ENCODE measurements at regions not wholly inside any gene's neighbourhood (a gene's known extent, or its start where the extent isn't known, plus 50 kb on each side); places are given as distances from the start of the nearest gene placed in this dataset.

DNA sequence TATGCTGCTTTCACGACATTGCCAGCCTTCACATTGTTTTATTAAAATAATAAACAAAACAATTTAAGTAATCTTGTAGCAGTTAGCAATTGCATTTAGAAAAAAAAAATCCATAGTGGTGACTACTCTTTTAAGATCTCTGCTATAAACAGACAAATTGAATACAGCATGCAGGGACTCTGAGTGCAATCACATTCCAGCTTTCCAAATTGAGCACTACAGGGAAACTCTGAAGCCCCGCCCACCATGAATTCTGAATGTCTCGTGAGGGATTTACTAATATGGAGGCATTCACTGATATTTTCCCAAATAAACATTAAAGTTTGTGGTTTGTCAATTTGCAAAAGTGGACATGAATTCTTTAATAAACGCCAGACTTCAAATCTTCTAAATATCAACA, 698.8 kb downstream of the LIG4 start:
- DNase-seq (ENCODE audit: low read depth in 4 of 4, low spot score in 1 of 4): no peak

DNA sequence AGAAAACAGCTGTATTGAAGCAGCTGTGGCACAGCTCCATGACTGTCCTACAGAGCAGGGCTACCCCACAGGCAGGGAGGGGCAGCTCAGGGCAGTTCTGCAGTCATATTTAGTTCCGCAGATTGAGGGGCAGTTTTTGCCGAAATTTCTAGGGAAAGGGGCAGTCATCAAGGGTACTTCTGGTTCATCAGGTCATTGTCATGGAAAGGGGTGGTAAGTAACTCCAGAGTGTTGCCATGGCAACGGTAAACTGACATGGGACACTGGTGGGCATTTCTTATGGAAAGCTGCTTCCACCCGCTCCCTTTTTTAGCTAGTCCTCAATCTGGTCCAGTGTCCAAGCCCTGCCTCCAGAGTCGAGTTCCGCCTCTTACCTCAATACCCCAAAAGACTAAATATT, 702.8 kb downstream of the LIG4 start:
- no peak for DNase-seq (ENCODE audit: low read depth in 4 of 4, low spot score in 1 of 4)

GRCh38 chr13:107497661-107498060, 717.7 kb downstream of the LIG4 start:
- no peak for DNase-seq (ENCODE audit: low read depth in 4 of 4, low spot score in 1 of 4)

GRCh38 chr13:107493266-107493665, 722.1 kb downstream of the LIG4 start:
- DNase-seq (ENCODE audit: low read depth in 4 of 4, low spot score in 1 of 4): no peak

DNA sequence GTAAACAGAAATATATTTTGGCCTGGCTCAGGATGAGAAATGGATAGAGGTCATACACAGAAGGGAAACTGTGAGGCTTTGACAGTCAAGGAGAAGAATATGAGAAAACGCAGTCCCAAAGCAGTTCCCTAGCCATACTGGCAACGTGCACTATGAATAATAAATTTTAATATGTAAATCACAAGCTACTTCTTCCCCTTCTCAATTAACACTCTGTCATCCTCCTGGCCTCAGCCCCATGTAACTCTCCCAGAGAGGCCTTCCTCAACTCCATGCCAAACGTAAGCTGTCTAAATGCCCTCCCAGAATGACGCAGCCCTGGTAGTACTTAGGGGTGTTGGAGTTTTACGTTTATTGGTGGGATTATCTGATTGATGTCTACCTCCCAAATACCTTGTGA, 732.6 kb downstream of the LIG4 start:
- DNase-seq (ENCODE audit: low read depth in 4 of 4, low spot score in 1 of 4): no peak

- DNase-seq (ENCODE audit: low read depth in 4 of 4, low spot score in 1 of 4): no peak
These were observed 735.2 kb downstream of the LIG4 start for GRCh38 chr13:107480130-107480529.

GRCh38 chr13:107477772-107478379, 737.5 kb downstream of the LIG4 start:
- no peak for DNase-seq (ENCODE audit: low read depth in 4 of 4, low spot score in 1 of 4)

GRCh38 chr13:107475753-107476453, 739.4 kb downstream of the LIG4 start:
- DNase-seq (ENCODE audit: low read depth in 4 of 4, low spot score in 1 of 4): no peak

DNA sequence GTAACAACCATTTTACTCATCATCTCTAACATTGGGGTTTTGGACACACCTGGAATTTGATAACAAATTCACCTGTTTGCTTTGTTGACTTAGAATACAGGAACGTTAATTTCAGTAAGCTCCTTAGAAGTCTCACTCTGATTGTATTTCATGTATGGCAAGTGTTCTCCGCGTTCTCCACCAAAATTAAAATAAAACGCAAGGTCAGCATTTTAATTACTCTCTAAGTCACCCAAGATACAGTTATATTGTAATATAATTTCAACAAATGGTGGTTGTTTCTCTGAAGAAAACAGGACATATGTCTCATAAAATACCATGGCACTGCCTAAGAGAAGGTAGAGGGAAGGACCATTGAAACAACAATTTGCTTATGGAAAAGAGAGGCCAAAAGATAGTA, 742.1 kb downstream of the LIG4 start:
- DNase-seq (ENCODE audit: low read depth in 4 of 4, low spot score in 1 of 4): no peak

- no peak for DNase-seq (ENCODE audit: low read depth in 4 of 4, low spot score in 1 of 4)
These were observed 748.8 kb downstream of the LIG4 start for GRCh38 chr13:107466326-107467099.

DNA sequence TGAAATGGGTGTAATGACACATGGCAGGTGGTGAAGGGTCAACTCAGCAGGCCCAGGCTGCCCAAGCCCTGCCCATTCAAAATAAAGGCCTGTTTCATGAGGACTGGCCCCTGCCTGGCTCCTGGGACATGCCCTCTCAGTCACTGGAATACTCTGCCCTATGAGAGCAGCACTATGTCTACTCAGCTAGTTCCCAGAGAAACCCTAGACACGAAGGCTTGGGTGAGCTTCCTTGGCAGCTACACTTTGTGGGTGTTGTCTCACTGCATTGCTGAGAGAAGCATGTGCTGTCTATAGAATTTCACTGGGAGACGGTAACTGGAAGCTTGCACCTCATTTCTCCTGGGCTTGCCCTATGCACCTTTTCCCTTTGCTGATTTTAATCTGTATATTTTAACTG, 752.8 kb downstream of the LIG4 start:
- no peak for DNase-seq (ENCODE audit: low read depth in 4 of 4, low spot score in 1 of 4)

DNA sequence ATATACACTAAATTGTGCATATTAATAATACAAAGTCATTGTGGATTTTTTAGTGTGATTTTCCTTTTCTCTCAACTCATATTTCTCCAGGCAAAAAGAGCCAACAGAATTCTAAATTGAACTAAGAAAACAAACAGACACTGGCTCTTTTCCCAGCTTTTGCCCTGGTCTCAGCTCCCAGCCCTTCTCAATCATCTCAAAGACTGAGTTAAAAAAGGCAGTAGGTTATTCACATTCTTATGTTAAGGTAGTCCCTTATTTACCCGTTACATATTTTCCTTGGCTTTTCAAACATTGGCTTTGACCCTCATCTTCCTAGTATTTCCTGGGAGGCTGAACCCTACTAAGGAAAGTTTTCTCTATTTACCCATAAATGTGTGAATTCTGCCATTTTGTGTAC, 753.6 kb downstream of the LIG4 start:
- DNase-seq (ENCODE audit: low read depth in 4 of 4, low spot score in 1 of 4): no peak

- DNase-seq (ENCODE audit: low read depth in 4 of 4, low spot score in 1 of 4): no peak
These were observed 755.9 kb downstream of the LIG4 start for GRCh38 chr13:107459430-107459829.

GRCh38 chr13:107458269-107458668, 757.1 kb downstream of the LIG4 start:
- no peak for DNase-seq (ENCODE audit: low read depth in 4 of 4, low spot score in 1 of 4)

DNA sequence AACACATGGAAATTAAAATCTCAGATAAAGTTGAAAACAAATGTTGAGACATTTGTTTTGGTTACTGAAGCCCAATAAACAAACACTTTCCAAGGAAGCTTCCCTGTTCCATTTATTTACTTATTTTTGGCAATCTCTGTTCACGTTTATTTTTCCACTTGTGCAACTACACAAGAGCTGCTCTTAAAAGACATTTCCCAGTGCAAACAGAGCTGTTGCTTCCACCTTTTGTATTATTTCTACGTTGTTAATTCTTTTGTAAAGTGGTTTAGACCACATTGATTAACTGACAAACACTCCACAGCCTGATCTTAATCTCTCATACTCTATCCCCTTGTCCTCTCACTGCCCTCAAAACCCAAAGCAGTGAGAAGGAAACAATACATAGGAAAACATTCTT, 757.6 kb downstream of the LIG4 start:
- DNase-seq (ENCODE audit: low read depth in 4 of 4, low spot score in 1 of 4): no peak

DNA sequence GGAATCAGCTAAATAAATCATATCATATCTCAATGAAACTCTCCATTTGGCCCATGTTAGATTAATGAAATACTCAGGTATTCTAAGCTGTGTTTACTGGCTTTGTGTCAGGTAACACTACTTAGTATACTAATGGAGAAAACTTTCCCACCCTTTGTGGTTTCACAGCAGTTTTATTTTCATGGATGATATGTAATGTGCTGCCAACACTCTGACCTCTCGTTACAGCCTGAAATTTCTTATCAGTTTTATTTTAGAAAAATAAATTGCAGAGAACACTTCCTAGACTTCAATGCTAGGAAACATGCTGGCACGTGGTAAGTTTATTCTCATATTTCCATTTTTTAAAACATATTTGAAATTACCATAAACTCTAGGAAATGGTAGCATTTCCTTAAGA, 758.9 kb downstream of the LIG4 start:
- DNase-seq (ENCODE audit: low read depth in 4 of 4, low spot score in 1 of 4): no peak

- DNase-seq (ENCODE audit: low read depth in 4 of 4, low spot score in 1 of 4): no peak
These were observed 762.5 kb downstream of the LIG4 start for GRCh38 chr13:107452833-107453232.

GRCh38 chr13:107450931-107451330, 764.4 kb downstream of the LIG4 start:
- DNase-seq (ENCODE audit: low read depth in 4 of 4, low spot score in 1 of 4): no peak

DNA sequence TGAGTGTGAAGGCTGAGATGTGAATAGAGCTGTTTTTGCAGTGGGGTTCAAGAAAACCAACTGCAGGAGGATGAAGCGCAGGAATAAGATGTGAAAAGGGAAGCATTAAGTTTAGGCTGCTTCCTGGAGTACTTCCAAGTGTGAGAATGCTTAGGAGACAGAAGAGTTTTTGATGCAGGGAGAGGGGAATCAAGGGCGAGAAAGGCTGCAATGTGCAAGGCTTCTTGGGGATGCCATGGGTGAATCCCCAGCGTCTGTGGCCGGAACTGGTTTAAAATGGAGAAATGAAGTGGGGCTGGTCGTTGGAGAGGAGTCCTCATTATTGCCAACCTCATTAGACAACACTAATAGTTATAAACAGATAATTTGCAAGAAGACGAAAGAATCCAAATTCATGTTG, 764.9 kb downstream of the LIG4 start:
- no peak for DNase-seq (ENCODE audit: low read depth in 4 of 4, low spot score in 1 of 4)

GRCh38 chr13:107447591-107447990, 767.7 kb downstream of the LIG4 start:
- DNase-seq (ENCODE audit: low read depth in 4 of 4, low spot score in 1 of 4): no peak

DNA sequence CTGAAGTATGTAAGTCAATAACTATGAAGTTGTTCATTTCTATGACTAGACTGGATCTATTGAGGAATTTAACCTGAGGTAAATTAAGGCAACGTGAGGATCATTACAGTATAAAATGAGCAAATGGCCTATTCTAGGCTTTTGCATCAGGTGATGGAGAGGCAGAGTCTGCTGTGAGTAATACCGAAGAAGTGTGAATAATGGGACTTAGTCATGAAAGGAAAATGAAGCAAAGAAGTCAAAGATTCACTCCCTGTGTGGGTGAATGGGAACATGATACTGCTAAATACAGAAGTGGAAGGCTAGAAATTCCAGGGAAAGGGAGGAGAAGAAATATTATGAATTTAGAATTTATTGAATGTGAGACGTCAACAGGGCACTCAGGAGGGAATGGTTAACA, 774.1 kb downstream of the LIG4 start:
- no peak for DNase-seq (ENCODE audit: low read depth in 4 of 4, low spot score in 1 of 4)

- DNase-seq (ENCODE audit: low read depth in 4 of 4, low spot score in 1 of 4): no peak
These were observed 777.1 kb downstream of the LIG4 start for GRCh38 chr13:107438251-107438650.
